SU-DHL-6 (cell line): ENCODE measurements at regions not wholly inside any gene's neighbourhood (a gene's known extent, or its start where the extent isn't known, plus 50 kb on each side); places are given as distances from the start of the nearest gene placed in this dataset.

Experiments
- H2AFZ ChIP-seq: fragments of 200-600 bp; sonication (generic); 2 replicates; pipeline ENCODE4 v1.6.1; 2014; ENCODE audit warnings: low read depth, mild to moderate bottlenecking, moderate library complexity, mixed read lengths, antibody characterized with exemption, low read length; ENCODE audit not compliant: severe bottlenecking
- H3F3A ChIP-seq: fragments of 200-600 bp; shearing (Covaris generic); 2 replicates; pipeline ENCODE4 v1.6.0; 2016; ENCODE audit warnings: antibody characterized with exemption, mild to moderate bottlenecking; ENCODE audit not compliant: insufficient read depth
- H3K27ac ChIP-seq: fragments of 200-600 bp; sonication (generic); 2 replicates; pipeline ENCODE4 v1.5.1; 2016; ENCODE audit warnings: low read depth, mild to moderate bottlenecking, low read length, moderate library complexity, mixed read lengths
- H3K27me3 ChIP-seq: fragments of 200-600 bp; sonication (generic), shearing (Covaris generic); 2 replicates; pipeline ENCODE4 v1.6.0; 2014; ENCODE audit warnings: mild to moderate bottlenecking, low read length
- H3K36me3 ChIP-seq: fragments of 200-600 bp; sonication (generic); 2 replicates; pipeline ENCODE4 v1.6.1; 2014; ENCODE audit warnings: mild to moderate bottlenecking, low read length, mixed read lengths
- H3K4me2 ChIP-seq: fragments of 300-600, 200-600 bp; shearing (Covaris generic), sonication (generic); 2 replicates; pipeline ENCODE4 v1.6.0; 2014; ENCODE audit warnings: low read length, low read depth, mild to moderate bottlenecking; ENCODE audit not compliant: poor library complexity, severe bottlenecking
- H3K4me3 ChIP-seq: fragments of 200-600 bp; sonication (generic); 2 replicates; pipeline ENCODE4 v1.5.1; 2014; ENCODE audit warnings: antibody characterized with exemption, low read length, mild to moderate bottlenecking, mixed read lengths; ENCODE audit not compliant: insufficient read depth, poor library complexity, severe bottlenecking
- H3K79me2 ChIP-seq: fragments of 200-600 bp; sonication (generic); 2 replicates; pipeline ENCODE4 v1.6.1; 2014; ENCODE audit warnings: mild to moderate bottlenecking, low read length, moderate library complexity; ENCODE audit not compliant: insufficient read depth
- H3K9ac ChIP-seq: fragments of 200-600 bp; sonication (generic); 2 replicates; pipeline ENCODE4 v1.7.0; 2014; ENCODE audit warnings: mild to moderate bottlenecking, low read length
- H3K9me2 ChIP-seq: fragments of 200-600 bp; sonication (generic); replicated peaks from 2 replicates; pipeline ENCODE4 v1.6.1; 2014; ENCODE audit warnings: low read length; ENCODE audit not compliant: insufficient read depth
- H3K9me3 ChIP-seq: fragments of 200-600 bp; sonication (generic); 2 replicates; pipeline ENCODE4 v1.6.1; 2014; ENCODE audit warnings: low read length, mixed read lengths; ENCODE audit not compliant: insufficient read depth
- H4K20me1 ChIP-seq: fragments of 200-600 bp; sonication (generic); 2 replicates; pipeline ENCODE4 v1.6.1; 2014; ENCODE audit warnings: low read depth, mild to moderate bottlenecking, antibody characterized with exemption, low read length, moderate library complexity, mixed read lengths
- CTCF ChIP-seq: fragments of 200-600 bp; sonication (generic); IDR thresholded peaks from one replicate; pipeline ENCODE4 v1.5.1; 2017; ENCODE audit warnings: antibody characterized with exemption, mild to moderate bottlenecking, low read length, moderate library complexity; ENCODE audit not compliant: insufficient read depth, poor library complexity, severe bottlenecking
- EZH2phosphoT487 ChIP-seq: fragments of 200-600 bp; sonication (generic), shearing (Covaris generic); conservative IDR thresholded peaks from 2 replicates; pipeline ENCODE4 v1.6.1; 2018; ENCODE audit warnings: mild to moderate bottlenecking, antibody characterized with exemption, low read length, moderate library complexity, mixed read lengths

GRCh38 chr5:125316915-125317535 is 570.6 kb upstream of the ZNF608 start:
- Histone ChIP-seq H3K36me3 (no peaks in the 10 kb centered on the region), H3K9me2 (no peaks in the 10 kb centered on the region), H4K20me1 (no peaks in the 10 kb centered on the region), H3K27me3 (no peaks in the 10 kb centered on the region), H3K27ac (no peak overlapping the region), H3K4me3 (no peak overlapping the region), H3F3A (no peaks in the 10 kb centered on the region), H2AFZ (no peak overlapping the region), H3K4me2 (no peak overlapping the region), H3K79me2 (no peaks in the 10 kb centered on the region), H3K9ac (no peak overlapping the region), H3K9me3 (no peaks in the 10 kb centered on the region)
- no peak for TF ChIP-seq CTCF
- TF ChIP-seq EZH2phosphoT487: no peak

GRCh38 chr5:125317536-125317995 is 571.1 kb upstream of the ZNF608 start:
- H3K27me3 ChIP-seq: no peaks in the 10 kb centered on the region
- TF ChIP-seq EZH2phosphoT487 (no peak), CTCF (no peak)
- no peaks in the 10 kb centered on the region for H3K9me2 ChIP-seq
- H3K4me3 ChIP-seq: no peak overlapping the region
- H3F3A ChIP-seq: no peaks in the 10 kb centered on the region
- H3K27ac ChIP-seq: no peak overlapping the region
- H3K4me2 ChIP-seq: no peak overlapping the region
- H3K79me2 ChIP-seq: no peaks in the 10 kb centered on the region
- H3K9ac ChIP-seq: no peak overlapping the region
- no peaks in the 10 kb centered on the region for H3K36me3 ChIP-seq
- H3K9me3 ChIP-seq: no peaks in the 10 kb centered on the region
- no peak overlapping the region for H2AFZ ChIP-seq
- H4K20me1 ChIP-seq: no peaks in the 10 kb centered on the region

GRCh38 chr5:125321654-125322053 is 575.2 kb upstream of the ZNF608 start:
- H3K9me3 ChIP-seq: no peaks in the 10 kb centered on the region

More at GRCh38 chr5:125321654-125322053, 575.2 kb upstream of the ZNF608 start:
- H3K9ac ChIP-seq: no peak overlapping the region
- H3K9me2 ChIP-seq: no peaks in the 10 kb centered on the region
- H3K36me3 ChIP-seq: no peaks in the 10 kb centered on the region
- H3K79me2 ChIP-seq: no peaks in the 10 kb centered on the region
- H2AFZ ChIP-seq: no peak overlapping the region
- no peaks in the 10 kb centered on the region for H3K27me3 ChIP-seq
- no peaks in the 10 kb centered on the region for H3F3A ChIP-seq
- H3K4me2 ChIP-seq: no peak overlapping the region
- H3K27ac ChIP-seq: no peak overlapping the region
- no peaks in the 10 kb centered on the region for H4K20me1 ChIP-seq
- H3K4me3 ChIP-seq: no peak overlapping the region
- no peak for TF ChIP-seq EZH2phosphoT487
- no peak for TF ChIP-seq CTCF
